ENCODE measurements at regions not wholly inside any gene's neighbourhood (a gene's known extent, or its start where the extent isn't known, plus 50 kb on each side); places are given as distances from the start of the nearest gene placed in this dataset.
A peak's percentile ranks its signal among the peaks of the same experiment; 100 is the strongest.

GRCh38 chr16:17970816-17971331 lies 365.7 kb downstream of the NPIPA8 start:
- peak in 4 of 5 experiments; percentile 23 to 48 (median 36) for TF ChIP-seq CTCF (IDR thresholded peaks at IDR 0.05)
- TF ChIP-seq POLR2A (IDR thresholded peaks at IDR 0.05): no peak
- no peak for TF ChIP-seq POLR2AphosphoS5 (IDR thresholded peaks at IDR 0.05)
